ENCODE measurements at regions not wholly inside any gene's neighbourhood (a gene's known extent, or its start where the extent isn't known, plus 50 kb on each side); places are given as distances from the start of the nearest gene placed in this dataset.

DNA sequence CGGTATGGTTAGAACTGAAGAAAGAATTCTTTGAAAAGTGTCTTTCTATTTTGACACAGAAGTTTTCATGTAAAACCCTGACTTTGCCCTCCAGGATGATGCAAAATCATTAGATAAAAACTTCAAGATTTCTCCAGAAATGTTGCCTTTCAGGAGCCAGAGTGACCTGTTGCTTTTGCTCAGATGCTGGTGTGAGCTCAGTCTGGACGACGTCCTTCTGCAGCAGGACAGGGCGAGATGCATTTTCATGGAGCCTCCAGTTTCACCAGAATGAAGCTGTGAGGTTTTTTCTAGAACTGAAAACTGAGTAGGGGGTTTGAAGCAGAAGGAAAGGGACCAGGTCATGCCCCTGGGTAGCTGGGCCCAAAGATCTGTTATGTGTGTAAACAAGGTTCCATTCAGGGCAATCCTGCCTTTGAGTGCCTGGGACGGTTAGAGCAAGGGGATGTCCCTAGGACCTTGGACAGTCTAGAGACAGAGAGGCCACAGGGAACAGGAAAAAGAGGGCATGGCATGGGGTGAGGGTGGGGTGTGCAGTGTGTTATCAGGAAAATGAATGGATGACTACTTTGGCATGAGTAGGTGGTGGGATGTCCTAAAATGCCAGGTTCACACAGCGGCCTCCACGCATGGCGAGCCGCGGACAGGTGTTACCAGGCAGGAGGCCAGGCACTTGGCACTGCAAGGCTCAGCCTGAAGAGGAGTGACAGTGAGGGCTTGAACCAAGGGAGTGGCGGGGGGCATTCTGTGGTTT lies 356.3 kb downstream of the CXCL12 start:
- no peak overlapping the region for H3K4me2 ChIP-seq
- CTCF ChIA-PET: no interaction called here
- no peaks in the 10 kb centered on the region for H3K9me2 ChIP-seq (ENCODE audit: insufficient read depth)
- peaks cover 35% of the 10 kb centered on the region for H3K27me3 ChIP-seq (ENCODE audit: insufficient read depth, low read depth)
- no TSS peak for BruUV-seq (replicated peaks)
- no peak for TF ChIP-seq EZH2 (IDR thresholded peaks at IDR 0.05; ENCODE audit: low read depth)
- no peak for TF ChIP-seq CTCF (conservative IDR thresholded peaks at IDR 0.05)
- H3K4me3 ChIP-seq: no peak overlapping the region
- no peaks in the 10 kb centered on the region for H3K4me1 ChIP-seq (replicated peaks; ENCODE audit: insufficient read depth)
- no peak overlapping the region for H3K27ac ChIP-seq
- POLR2A ChIA-PET (ENCODE audit: unreplicated experiment): no interaction called here
- no peaks in the 10 kb centered on the region for H3K36me3 ChIP-seq (ENCODE audit: low read depth)
- no peaks in the 10 kb centered on the region for H3K79me2 ChIP-seq (ENCODE audit: low read depth)
- no peaks in the 10 kb centered on the region for H4K20me1 ChIP-seq (ENCODE audit: insufficient read depth)
- no peak for DNase-seq
- intact Hi-C loops (cut with micrococcal nuclease; ENCODE audit: unreplicated experiment): no loop called here
- no peaks in the 10 kb centered on the region for H3K9me3 ChIP-seq (ENCODE audit: insufficient read depth, low read depth)
- no peak overlapping the region for H2AFZ ChIP-seq
- no peaks in the 10 kb centered on the region for H3F3A ChIP-seq (ENCODE audit: insufficient read depth, low read depth)

- no peaks in the 10 kb centered on the region for H3F3A ChIP-seq (ENCODE audit: insufficient read depth, low read depth)
- POLR2A ChIA-PET (ENCODE audit: unreplicated experiment): no interaction called here
- H3K4me3 ChIP-seq: no peak overlapping the region
- no peak overlapping the region for H3K27ac ChIP-seq
- no peaks in the 10 kb centered on the region for H4K20me1 ChIP-seq (ENCODE audit: insufficient read depth)
- no peak for TF ChIP-seq CTCF (conservative IDR thresholded peaks at IDR 0.05)
- TF ChIP-seq EZH2 (IDR thresholded peaks at IDR 0.05; ENCODE audit: low read depth): no peak
- H3K4me2 ChIP-seq: no peak overlapping the region
- no peak overlapping the region for H2AFZ ChIP-seq
- H3K36me3 ChIP-seq (ENCODE audit: low read depth): no peaks in the 10 kb centered on the region
- CTCF ChIA-PET: no interaction called here
- no peaks in the 10 kb centered on the region for H3K79me2 ChIP-seq (ENCODE audit: low read depth)
- no peak for DNase-seq
- H3K27me3 ChIP-seq (ENCODE audit: insufficient read depth, low read depth): peaks cover 40% of the 10 kb centered on the region
- intact Hi-C loops (cut with micrococcal nuclease; ENCODE audit: unreplicated experiment): no loop called here
- BruUV-seq (replicated peaks): no TSS peak
- H3K9me2 ChIP-seq (ENCODE audit: insufficient read depth): no peaks in the 10 kb centered on the region
- H3K4me1 ChIP-seq (replicated peaks; ENCODE audit: insufficient read depth): no peaks in the 10 kb centered on the region
- no peaks in the 10 kb centered on the region for H3K9me3 ChIP-seq (ENCODE audit: insufficient read depth, low read depth)
Measured at GRCh38 chr10:44024356-44025116, 360.4 kb downstream of the CXCL12 start.

GRCh38 chr10:44023517-44023916 lies 361.4 kb downstream of the CXCL12 start:
- Histone ChIP-seq H3K36me3 (ENCODE audit: low read depth) (no peaks in the 10 kb centered on the region), H3K27me3 (ENCODE audit: insufficient read depth, low read depth) (peaks cover 40% of the 10 kb centered on the region), H2AFZ (no peak overlapping the region), H4K20me1 (ENCODE audit: insufficient read depth) (no peaks in the 10 kb centered on the region), H3F3A (ENCODE audit: insufficient read depth, low read depth) (no peaks in the 10 kb centered on the region), H3K27ac (no peak overlapping the region), H3K4me2 (no peak overlapping the region), H3K4me3 (no peak overlapping the region), H3K79me2 (ENCODE audit: low read depth) (no peaks in the 10 kb centered on the region), H3K9me3 (ENCODE audit: insufficient read depth, low read depth) (no peaks in the 10 kb centered on the region), H3K4me1 (replicated peaks; ENCODE audit: insufficient read depth) (no peaks in the 10 kb centered on the region), H3K9me2 (ENCODE audit: insufficient read depth) (no peaks in the 10 kb centered on the region)
- no peak for DNase-seq
- ChIA-PET CTCF (no interaction called here), POLR2A (ENCODE audit: unreplicated experiment) (no interaction called here)
- no TSS peak for BruUV-seq (replicated peaks)
- TF ChIP-seq EZH2 (IDR thresholded peaks at IDR 0.05; ENCODE audit: low read depth) (no peak), CTCF (conservative IDR thresholded peaks at IDR 0.05) (no peak)
- intact Hi-C loops (cut with micrococcal nuclease; ENCODE audit: unreplicated experiment): no loop called here

Measured in PC-9 (cell line).